Brain pericyte (primary cell): ENCODE measurements at regions not wholly inside any gene's neighbourhood (a gene's known extent, or its start where the extent isn't known, plus 50 kb on each side); places are given as distances from the start of the nearest gene placed in this dataset.

ENCODE experiments used
- DNase-seq: peaks from one replicate; pipeline ENCODE4 v3.0.0-alpha.2; 2012; ENCODE audit warnings: low read depth, low spot score

DNA sequence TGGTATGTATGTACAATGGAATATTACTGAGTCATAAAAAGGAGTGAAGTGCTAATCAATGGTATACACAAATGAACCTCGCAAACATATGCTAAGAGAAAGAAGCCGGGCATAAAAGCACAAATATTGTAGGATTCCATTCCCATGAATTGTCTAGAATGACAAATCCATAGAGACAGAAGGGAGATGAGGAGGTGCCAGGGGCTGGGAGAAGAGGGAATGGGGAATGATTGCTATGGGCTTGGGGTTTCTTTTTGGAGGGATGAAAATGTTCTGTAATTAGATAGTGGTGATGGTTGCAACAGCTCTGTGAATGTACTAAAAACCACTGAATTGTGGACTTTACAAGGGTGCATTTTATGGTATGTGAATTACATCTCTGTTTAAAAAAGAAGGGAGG, 73.5 kb downstream of the GLI2 start:
- DNase-seq = no peak

DNA sequence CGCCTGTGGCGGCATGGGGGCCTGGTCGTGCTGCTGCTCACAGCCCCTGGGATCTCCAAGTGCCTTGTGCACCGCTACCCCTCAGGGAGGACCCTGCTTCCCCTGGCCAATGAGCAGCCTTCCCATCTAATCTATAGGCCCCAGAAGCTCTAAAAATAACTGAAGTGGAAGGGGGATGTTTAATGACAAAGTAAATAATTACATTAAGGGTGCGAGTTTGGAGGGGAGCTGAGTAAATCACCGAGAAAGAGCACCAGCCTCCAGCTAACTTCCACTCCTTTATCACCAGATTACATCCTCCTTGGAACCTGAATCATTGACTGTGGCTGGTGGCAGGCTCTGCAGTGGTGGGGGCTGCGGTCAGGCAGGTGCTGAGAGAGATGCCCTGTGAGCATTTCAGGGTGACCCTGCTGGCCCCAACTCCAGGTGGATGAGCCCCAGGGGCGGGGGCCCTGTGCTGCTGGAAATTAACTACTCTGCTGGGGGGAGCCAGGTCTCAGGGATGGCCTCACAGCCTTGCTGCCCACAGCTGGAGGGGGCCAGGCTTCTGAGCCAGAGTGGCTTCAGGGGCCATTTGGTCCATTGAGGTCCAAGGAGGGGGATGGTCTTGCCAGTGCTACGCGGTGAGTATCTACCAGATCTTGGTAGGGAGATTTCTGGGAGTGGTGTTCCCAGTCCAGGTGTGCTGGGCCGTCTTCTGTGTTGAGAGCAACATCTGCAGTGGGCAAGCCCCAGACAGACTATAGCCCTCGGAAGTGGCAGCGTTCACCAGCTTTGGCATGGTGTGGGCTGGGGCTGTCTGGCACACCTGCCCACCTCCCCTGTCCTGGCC, 74.2 kb downstream of the GLI2 start:
- no peak for DNase-seq

DNA sequence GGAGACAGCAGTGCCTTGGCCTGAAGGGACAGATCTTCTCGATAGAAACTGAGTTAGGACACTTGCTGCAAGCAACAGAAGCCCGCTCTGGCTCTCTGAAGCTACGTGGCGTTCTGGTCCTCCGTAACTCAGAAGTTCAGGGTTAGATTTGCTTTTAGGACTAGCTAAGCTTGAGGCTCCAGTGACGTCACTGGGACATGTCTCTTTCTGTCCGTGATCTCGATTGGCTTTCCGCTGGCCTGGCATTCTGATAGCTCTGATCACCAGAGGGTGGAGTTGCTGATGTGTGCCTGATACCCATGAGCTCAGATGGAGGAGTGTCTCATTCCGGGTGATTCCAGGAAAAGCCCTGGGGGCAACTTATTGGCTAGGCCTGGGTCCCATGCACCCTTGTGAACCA, 75.0 kb downstream of the GLI2 start:
- no peak for DNase-seq

DNA sequence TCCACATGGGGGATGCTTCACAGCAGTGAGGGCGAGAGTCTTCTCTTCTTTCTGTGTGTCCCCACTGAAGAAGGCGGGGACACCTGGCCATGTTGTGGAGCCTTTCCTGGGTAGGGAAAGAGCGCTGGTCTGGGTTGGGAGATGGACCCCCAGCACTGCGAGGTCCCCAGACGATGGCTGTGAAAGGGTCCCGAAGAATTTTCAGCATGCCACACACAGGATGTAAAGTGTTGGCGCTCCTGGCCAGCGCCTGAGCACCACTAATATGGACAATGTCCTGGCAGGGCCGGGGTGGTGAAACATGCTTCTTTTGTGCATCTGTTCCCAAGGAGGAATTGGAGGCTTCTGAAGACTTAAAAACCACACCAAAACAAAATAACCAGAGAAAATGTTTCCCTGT, 77.2 kb downstream of the GLI2 start:
- DNase-seq = no peak

DNA sequence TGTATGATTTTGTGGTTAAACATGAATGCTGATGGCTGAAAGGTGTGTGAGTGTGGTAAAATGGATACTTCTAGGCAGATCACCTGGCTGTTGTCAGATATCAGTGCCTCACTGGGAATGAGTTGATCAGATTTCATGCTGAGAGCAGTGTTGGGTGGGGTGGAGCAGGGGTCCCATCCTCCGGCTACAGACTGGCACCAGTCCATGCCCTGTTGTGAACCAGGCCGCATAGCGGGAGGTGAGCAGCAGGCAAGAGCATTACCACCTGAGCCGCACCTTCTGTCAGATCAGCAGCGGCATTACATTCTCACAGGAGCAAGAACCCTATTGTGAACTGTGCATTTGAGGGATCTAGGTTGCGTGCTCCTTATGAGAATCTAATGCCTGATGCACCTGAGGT, 78.7 kb downstream of the GLI2 start:
- no peak for DNase-seq

DNA sequence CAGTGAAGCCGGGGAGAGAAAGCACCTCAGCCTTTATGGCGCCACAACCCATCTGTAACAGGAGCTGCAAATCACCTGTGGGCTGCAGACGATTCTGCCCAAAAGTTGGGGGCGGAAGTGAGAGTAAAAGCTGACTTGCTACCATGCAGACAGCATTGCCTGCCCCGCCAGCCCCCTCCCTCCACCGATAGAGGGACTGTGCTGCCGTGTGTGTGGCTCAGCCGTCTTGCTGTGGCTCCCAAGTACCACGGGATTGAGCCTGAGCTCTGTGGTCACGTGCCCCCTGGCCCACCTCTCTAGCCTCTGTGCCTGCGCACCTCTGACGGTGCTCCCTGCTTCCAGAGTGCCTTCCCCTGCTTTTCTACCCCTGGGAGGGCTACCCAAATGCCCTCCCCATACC, 79.6 kb downstream of the GLI2 start:
- DNase-seq = no peak

DNA sequence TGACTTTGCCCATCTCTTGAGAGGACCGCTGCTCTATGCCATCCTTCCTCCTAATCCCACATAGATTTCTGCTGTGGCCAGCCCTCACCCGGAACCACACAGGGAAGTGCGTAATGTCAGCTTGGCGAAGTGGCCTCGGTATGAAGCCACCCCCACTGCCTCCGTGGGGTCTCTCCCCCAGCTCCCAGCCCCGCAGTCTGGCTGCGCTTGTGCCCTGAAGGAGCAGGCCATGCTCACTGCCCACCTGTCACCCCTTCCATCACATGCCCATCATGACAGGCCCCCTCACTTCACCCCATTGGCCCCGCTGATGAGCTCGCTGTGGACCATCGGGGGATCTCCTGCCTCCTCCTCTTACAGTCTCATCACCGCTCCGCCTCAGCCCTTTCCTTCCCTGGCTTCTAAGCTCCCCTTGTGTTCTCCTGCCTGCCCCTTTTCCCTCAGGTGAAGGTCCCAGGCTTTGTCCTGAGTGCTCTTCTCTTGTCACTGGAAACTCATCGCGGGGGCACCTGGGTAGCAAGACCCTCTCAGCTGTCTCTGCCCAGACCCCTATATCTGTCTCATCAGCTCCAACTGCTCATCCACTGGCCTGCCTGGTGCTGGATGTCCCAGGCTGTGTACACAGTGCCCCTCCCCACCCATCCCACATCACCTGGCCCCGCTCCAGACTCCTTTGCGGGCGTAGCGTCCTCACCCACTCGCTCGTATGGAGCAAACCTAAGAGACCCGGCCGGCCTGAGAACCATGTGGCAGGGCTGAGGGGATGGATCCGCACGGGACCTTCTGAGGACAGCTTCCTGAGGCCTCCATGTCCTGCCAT, 81.7 kb downstream of the GLI2 start:
- DNase-seq = no peak

DNA sequence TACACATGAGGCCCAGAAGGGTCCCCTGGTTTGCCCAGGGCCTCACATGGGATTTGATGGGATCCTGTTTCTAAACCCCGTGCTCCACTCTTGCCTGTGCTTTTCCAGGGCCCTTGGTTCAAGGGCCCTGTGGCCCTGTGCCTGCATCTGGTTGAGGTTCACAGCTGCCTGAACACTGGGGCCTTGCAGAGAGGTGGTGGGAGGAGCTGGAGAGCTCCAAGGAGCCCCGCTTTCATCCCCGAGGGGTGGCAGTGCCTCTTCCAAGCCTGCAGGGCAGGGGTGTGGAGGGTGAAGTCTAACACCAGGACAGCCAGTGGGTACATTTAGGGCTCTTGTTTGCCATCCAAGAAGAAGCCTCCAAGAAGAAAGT, 82.3 kb downstream of the GLI2 start:
- DNase-seq = no peak

DNA sequence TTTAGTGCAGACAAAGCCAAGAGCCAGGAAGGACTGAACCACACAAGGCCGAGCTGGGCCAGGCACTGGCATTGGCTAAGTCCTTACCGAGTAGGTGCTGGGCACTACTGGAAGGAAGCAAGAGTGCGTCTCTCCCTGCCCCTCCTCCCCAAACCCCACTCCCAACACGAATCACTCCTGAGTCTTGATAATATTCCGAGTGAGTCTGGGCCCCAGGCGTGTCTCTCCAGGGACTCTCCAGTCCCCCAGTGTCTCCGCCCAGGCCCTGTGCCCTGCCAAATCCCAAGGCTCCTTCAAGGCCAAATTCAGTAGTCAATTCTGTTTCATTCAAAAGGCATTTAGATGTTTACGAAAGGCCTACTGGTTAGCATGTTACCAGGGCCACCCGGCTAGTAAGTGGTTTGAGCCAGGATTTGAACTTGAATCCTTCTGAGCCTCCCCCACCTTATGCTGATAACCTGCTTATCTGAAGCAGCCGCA, 82.8 kb downstream of the GLI2 start:
- no peak for DNase-seq

DNA sequence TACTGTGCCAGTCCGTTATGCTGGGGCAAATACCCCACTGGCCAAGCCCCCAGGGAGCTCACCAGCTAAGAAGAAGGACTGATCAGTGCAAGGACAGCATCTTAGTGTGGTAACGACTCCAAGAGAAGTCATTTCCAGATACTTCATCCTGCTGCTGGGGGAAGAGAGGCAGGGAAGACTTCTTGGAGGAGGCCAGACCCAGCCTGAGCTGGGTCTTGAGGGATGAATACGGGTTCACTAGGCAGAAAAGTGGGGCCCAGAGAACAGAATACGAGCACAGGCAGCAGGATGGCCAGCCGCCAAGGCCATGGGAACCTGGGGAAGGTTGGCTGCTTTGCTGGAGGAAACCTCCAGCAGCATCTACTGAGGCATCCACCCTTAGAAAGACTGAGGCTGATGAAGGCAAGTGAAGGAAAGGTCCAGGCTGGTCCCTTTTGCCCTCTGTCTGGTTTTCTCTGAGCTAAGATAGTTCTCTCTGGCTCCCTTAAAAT, 84.1 kb downstream of the GLI2 start:
- DNase-seq = no peak

DNA sequence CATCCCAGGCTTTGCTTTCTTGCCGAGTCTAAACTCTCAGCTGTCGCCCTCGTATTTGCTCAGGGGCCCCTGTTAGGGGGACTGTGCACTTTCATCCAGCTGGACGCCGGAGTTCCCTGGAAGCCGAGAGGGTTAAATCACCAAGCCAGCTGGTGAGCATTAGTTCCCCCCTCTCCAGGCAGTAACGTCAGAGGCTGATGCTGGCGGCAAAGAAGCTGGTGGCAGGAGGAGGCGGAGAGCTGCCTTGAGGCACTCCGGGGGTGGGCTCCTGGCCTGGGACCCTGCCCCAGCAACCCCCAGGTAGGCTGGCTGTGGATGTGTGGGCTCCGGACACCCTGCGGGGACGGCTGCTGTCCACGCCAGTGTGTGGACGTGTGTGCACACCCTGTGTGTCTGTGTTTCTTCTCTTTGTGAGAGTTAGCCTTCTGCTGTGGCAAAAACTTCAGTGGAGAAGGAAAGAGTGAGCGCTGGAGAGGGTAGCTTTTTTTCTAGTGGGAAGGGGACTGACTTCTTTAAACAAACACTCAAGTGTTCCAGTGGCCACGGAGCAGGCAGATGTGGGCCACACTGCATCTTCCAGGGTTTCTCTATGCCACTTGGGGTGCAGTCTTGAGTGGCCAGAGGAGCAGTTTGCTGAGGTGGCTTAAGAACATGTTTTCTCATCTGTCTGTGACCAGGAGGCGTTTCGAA, 84.7 kb downstream of the GLI2 start:
- DNase-seq = no peak

DNA sequence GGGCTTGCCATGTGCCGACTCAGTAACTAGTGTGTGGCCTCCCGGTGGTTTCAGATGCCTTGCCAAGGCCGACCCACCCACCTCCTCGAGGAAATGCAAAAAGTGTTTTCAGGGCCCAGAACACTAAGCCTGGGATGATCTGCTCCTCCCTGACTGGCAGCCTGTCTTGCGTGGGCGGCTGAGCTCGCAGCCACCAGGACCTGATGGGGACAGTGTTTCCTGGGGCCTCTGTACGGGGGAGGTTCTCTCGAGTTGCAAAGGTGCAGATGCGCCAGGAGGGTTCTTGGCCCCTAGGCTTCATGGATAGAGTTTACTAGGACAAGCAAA, 85.2 kb downstream of the GLI2 start:
- DNase-seq = no peak

DNA sequence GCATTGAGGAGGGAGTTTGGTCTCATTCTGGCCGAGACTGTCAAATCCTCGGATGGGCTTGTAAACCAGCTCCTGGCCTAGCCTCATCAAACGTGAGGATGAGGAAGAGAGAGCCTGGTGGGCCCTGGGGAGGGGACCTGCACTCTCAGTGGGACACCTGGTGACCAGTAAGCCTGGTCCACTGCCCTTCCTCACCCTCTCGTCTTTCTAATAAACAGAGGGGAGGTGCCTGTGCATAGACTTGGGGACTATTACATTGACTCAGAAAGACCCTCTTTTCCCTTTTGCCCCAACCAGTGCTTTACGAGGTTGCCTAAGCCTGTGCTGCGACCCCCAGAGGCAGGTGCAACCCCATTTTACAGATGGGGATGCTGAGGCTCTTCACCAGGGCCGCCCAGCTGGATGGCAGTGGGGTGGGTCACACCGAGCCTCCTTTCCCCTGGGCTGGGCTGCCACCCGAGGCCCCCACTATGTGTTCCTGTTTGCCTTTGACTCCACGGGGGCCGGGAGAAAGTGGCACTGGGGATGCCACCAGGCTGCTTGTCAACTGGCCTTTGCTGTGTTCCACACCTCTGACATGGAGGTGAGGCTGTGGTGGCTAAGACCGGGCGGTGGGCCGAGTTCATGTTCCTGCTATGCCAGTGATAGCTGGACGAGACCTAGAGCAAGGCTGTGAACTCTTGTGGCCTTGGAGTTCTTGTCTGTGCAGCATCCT, 85.9 kb downstream of the GLI2 start:
- DNase-seq = no peak

DNA sequence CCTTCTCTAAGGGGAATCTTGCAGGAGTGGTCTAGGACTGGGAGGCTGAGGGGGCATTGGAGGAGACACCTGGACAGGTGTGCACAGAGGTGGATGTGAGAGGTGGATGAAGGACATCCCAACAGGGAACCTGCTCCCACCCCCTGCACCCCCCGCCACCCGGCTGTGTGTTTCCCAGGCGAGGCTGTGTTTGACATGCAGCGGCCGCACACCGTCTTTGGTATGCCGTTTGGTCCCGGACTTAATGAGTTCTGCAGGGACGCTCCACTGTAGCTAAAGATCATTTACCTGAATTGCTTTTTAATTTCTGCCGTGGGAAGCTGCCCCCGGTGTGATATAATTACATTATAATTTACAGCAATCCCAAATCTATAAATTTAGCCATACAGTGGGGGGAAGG, 87.3 kb downstream of the GLI2 start:
- DNase-seq = no peak

DNA sequence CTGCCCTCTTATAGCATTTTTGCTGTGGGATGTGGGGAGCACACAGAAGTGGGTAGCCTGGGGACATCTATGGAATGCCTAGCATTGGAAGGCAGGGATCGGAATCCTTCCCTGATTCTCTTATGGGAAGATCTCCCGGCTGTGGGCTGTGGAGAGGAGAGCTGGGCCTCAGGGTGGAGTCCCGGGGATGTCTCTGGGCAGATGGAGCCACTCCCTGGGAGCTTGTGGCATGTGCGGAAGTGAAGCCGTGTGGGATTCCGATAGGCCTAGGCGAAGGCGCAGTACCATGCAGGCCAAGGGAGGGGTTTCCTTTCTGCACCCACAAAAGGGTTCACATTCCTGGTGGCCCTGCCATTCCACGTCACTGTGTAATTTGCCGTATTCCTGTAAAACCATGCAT, 87.9 kb downstream of the GLI2 start:
- DNase-seq = no peak

DNA sequence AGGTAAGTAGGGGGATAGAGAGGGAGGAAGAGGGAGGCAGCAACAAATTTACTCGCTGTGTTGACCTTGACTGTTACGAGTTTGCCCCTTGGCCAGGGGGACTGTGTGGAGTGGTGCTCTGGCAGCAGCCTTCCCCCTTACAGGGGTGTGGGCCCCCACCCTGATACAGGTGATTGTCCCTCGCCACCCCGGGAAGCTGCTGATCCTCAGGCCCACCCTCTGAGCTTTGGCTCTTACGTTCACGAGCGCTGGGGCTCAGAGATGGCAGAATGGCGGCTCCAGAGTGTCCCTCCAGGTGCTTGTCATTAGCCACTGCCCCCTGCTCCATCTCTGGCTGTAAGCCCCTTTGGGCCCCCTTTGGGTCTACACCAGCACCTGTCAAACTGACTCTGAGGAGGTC, 88.6 kb downstream of the GLI2 start:
- DNase-seq = no peak

DNA sequence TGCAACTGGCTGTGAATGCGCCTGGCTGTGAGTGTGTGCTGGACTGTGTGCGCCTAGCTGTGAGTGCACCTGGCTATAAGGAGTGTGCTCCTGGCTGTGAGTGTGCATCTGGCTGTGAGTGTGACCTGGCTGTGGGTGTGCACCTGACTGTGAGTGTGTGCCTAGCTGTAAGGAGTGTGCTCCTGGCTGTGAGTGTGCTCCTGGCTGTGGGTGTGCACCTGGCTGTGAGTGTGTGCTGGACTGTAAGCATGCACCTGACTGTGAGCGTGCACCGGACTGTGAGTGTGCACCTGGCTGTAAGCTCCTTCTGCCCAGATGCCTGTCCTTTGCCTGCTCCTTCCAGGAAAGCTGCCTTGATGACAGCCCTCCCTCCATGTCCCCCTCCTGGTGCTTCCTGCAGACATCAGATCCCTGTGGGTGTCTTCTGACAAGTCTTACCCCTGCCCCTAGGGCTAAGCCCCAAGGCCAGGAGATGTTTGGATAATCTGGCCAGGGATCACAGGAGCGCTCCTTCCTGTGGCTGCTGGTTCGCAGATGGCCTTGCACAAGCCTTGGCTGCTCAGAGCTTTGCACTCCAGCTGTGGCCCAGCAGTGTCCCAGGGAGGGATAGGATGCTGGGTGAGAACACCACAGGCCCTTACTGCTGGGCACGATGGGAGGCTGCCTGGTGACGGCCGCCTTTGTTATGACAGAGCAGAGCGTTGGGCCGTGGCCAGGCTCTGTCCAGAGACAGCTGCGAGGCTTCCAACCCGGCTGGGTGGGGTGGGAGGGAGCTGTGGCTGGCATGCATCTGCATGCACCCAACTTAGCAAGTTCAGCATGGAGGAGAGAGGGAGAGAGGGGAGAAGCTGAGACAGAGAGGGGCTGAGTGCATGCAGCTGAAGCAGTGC, 89.9 kb downstream of the GLI2 start:
- DNase-seq = peak; percentile 99

DNA sequence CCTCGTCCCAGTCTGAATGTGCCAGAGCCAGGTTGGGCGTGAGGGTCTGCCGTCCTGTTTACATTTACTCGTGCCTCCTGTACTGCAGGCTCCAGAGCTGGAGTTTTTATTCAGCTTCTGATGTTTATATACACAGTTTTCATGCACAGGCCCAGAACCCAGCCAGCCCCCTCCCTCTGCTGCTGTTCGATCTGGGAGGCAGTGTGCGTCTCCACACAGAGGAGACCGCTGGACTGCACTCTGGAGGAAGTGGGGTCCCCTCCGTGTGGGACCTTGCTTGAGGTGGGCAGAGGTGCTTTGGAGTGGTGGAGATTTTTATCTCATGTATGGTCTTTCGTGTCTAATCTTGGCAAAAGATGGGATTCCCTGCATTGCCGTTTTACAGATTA, 90.6 kb downstream of the GLI2 start:
- no peak for DNase-seq

DNA sequence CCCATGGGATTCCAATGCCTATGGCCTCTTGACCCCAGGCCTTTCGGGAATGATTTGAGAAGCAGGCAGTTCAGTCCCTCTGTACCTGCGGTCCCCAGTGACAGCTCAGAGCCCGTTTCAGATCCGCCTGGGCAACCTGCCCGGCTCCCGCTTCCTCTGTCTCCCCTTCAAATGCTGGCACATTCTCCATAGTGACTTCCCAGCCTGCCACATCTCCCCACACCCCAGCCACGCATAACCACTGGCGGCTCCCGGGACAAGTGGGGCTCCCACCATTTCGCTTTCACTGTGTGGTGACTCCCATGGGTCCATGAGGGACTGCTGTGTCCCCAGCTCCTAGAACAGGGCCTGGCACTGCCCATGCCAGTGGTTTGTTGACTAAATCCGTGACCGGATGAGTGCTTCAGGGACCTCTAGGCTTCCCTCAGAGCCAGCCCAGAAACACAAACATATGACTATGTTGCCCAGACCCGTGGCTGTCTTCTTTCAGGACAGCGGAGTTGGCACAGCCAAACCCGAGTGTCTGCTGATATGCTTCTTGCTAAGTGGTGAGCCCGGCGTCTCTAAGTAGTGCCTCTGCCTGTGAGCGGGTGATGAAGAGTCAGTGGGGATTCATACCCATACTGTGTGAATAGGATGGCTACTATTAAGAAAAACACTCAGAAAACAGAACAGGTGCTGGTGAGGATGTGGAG, 91.2 kb downstream of the GLI2 start:
- no peak for DNase-seq

DNA sequence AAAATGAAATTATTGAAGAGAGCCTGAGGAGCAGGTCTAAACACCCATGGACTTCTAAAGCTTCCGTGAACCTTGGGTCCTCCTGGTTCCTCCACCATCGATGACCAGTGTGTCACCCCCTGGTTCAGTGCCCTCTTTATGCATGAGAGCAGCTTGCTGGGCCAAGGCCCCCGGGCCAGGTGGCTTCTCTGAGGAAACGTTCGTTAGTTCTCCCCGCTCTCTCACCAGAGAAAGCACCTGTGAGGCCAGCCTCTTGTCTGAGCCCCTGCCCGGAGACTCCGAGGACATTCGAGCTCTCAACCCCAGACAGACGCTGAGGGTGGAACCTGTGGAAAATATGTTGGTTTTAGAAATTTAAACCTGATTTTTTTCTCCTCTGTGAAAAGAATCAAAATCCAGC, 92.4 kb downstream of the GLI2 start:
- DNase-seq = no peak
